Upper lobe of left lung (tissue), 6 donors: ENCODE measurements at regions not wholly inside any gene's neighbourhood (a gene's known extent, or its start where the extent isn't known, plus 50 kb on each side); places are given as distances from the start of the nearest gene placed in this dataset.

ENCODE experiments used
- ATAC-seq, 2 donors: fragments of 200-7000 bp; cut with Tn5 transposase; one replicate each; pipeline ENCODE4 v1.9.1; 2022; ENCODE audit warnings: mild to moderate bottlenecking in 2 of 2, moderate library complexity in 2 of 2; ENCODE audit not compliant: low FRiP score in 2 of 2
- DNase-seq, 2 donors: peaks; one replicate each; pipeline ENCODE4 v3.0.0-alpha.2; 2019 to 2020
- H3K27ac ChIP-seq, 4 donors: fragments of 200-600 bp; sonication (generic); one replicate each; pipeline ENCODE4 v1.5.1; 2016 to 2019
- H3K27me3 ChIP-seq, 4 donors: fragments of 200-600 bp; sonication (generic); one replicate each; pipeline ENCODE4 v1.5.1; 2017 to 2019
- H3K36me3 ChIP-seq, 4 donors: fragments of 200-600 bp; sonication (generic); one replicate each; pipeline ENCODE4 v1.5.1; 2016 to 2019
- H3K4me1 ChIP-seq, 4 donors: fragments of 200-600 bp; sonication (generic); one replicate each; pipeline ENCODE4 v1.5.1; 2018 to 2019
- H3K4me3 ChIP-seq, 4 donors: fragments of 200-600 bp; sonication (generic); one replicate each; pipeline ENCODE4 v1.5.1; 2017 to 2019; ENCODE audit warnings: mild to moderate bottlenecking in 2 of 4, moderate library complexity in 1 of 4
- H3K9me3 ChIP-seq, 4 donors: fragments of 200-600 bp; sonication (generic); one replicate each; pipeline ENCODE4 v1.5.1; 2018 to 2019
- EP300 ChIP-seq, 4 donors: sonication (generic); formaldehyde crosslinking; IDR thresholded peaks; one replicate each; pipeline ENCODE4 v1.5.1; 2017; ENCODE audit warnings: antibody characterized with exemption in 4 of 4, control low read depth in 2 of 4
- POLR2A ChIP-seq, 4 donors: fragments of 450-650 bp; IDR thresholded peaks; one replicate each; pipeline ENCODE4 v1.5.1; 2016 to 2017; ENCODE audit warnings: antibody characterized with exemption in 4 of 4, mild to moderate bottlenecking in 2 of 4
- POLR2AphosphoS5 ChIP-seq, 2 donors: sonication (generic); formaldehyde crosslinking; IDR thresholded peaks; one replicate each; pipeline ENCODE4 v1.5.1; 2017; ENCODE audit warnings: antibody characterized with exemption in 2 of 2
- WGBS, 2 donors: methylation state at CpG; one replicate each; pipeline ENCODE4 v1.1.5; 2017 to 2018; 5-methylcytosine and 5-hydroxymethylcytosine counted together
- TF ChIP-seq, protein P1 (sequence below), 6 experiments: fragments of 450-650 bp in 4 of 6; fragments of 200-600 bp in 2 of 6; sonication (generic) in 2 of 6; IDR thresholded peaks; one replicate each; pipeline ENCODE4 v1.5.1; 2016 to 2019; ENCODE audit warnings: antibody characterized with exemption in 6 of 6
- donor health status: DM: no; HTN: no; CAD: no; lungs with moderate emphysema.
- donor health status: DM: no; HTN: yes; CAD: no; lungs with severe emphysema.

DNA sequence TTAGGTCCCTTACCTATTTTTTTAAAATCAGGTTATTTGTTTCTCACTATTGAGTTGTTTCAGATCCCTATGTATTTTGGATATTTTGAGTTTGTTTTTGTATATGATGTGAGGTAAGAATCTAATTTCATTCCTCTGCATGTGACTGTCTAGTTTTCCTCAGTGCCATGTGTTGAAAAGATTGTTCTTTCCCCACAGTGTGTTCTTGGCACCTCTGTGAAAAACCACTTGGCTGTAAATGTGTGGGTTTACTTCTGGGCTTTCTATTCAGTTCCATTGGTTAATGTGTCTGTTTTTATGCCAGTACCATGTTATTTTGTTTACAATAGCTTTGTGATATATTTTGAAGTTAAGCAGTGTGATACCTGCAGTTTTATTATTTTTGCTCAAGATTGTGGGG, 1516.4 kb downstream of the AACS start:
- Histone ChIP-seq H3K4me3 (no peak overlapping the region), H3K27ac (no peak overlapping the region), H3K27me3 (no peaks in the 10 kb centered on the region), H3K36me3 (no peaks in the 10 kb centered on the region), H3K4me1 (no peaks in the 10 kb centered on the region), H3K9me3 (no peaks in the 10 kb centered on the region)
- TF ChIP-seq, protein P1, sequence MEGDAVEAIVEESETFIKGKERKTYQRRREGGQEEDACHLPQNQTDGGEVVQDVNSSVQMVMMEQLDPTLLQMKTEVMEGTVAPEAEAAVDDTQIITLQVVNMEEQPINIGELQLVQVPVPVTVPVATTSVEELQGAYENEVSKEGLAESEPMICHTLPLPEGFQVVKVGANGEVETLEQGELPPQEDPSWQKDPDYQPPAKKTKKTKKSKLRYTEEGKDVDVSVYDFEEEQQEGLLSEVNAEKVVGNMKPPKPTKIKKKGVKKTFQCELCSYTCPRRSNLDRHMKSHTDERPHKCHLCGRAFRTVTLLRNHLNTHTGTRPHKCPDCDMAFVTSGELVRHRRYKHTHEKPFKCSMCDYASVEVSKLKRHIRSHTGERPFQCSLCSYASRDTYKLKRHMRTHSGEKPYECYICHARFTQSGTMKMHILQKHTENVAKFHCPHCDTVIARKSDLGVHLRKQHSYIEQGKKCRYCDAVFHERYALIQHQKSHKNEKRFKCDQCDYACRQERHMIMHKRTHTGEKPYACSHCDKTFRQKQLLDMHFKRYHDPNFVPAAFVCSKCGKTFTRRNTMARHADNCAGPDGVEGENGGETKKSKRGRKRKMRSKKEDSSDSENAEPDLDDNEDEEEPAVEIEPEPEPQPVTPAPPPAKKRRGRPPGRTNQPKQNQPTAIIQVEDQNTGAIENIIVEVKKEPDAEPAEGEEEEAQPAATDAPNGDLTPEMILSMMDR (IDR thresholded peaks at IDR 0.05) = no peak
- no peak for TF ChIP-seq POLR2A (IDR thresholded peaks at IDR 0.05)
- TF ChIP-seq EP300 (IDR thresholded peaks at IDR 0.05) = no peak
- TF ChIP-seq POLR2AphosphoS5 (IDR thresholded peaks at IDR 0.05) = no peak
- DNase-seq (no peak), ATAC-seq (no peak)

DNA sequence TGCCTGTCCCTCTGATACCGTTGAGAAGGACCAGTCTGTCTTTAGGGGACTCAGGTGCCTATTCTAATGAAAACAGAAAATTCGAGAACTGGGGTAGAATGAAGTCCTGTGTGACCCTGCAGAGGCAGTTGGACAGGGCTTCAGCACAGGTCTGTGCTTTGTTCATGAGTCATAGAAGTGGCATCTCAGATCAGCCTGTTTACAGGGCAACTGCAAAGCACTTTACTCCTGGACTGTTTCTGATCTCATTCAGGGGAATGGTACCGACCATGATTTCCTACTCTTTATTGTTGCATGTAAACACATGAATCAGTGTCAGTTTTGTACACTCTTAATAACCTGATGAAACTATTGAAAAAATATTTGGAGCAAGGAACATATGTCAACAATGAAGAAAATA, 1517.0 kb downstream of the AACS start:
- no peaks in the 10 kb centered on the region for H3K36me3 ChIP-seq
- WGBS, 2 donors = 42 to 44% methylated on average over 3 of the region's 3 CpGs
- no peak for DNase-seq
- TF ChIP-seq, protein P1 (IDR thresholded peaks at IDR 0.05) = no peak
- TF ChIP-seq EP300 (IDR thresholded peaks at IDR 0.05) (no peak), POLR2AphosphoS5 (IDR thresholded peaks at IDR 0.05) (no peak), POLR2A (IDR thresholded peaks at IDR 0.05) (no peak)
- H3K27ac ChIP-seq = no peak overlapping the region
- H3K4me3 ChIP-seq = no peak overlapping the region
- peak in 1 of 2 donors; percentile 61 for ATAC-seq
- H3K4me1 ChIP-seq = no peaks in the 10 kb centered on the region
- no peaks in the 10 kb centered on the region for H3K27me3 ChIP-seq
- H3K9me3 ChIP-seq = no peaks in the 10 kb centered on the region

DNA sequence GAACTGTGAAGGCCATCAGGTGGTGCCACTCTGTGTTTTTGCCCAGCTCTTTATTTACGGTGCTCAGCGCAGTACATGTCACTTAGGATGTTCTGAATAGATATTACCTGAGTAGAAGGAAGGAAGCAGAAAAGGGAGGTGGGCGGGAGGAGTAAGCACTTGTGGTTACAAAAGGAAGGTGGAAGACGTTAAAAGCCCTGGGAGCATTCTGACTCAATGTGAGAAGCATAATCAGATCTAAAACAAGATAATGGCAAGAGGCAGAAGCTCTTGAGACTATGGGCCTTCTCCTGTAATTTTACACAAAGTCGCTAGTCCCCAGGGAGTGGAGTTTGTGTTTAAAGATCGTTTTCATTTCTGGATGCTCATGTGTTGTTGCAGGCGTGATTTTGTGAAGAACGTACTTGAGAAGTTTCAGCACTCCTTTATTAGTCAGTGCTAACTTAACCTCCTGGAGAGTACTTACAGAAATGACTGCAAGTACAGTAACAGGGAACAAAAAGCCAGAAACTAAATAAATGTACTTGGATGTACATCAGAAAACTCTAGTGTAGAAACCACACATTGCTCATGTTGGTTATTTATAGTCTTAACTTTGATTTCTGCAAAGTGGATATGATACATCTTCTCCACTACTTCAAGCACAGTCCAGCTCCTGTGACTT, 1523.5 kb downstream of the AACS start:
- WGBS, 2 donors = 57 to 67% methylated on average over 8 of the region's 8 CpGs
- H3K36me3 ChIP-seq = no peaks in the 10 kb centered on the region
- DNase-seq = no peak
- no peaks in the 10 kb centered on the region for H3K27me3 ChIP-seq
- TF ChIP-seq EP300 (IDR thresholded peaks at IDR 0.05) (no peak), POLR2A (IDR thresholded peaks at IDR 0.05) (no peak), POLR2AphosphoS5 (IDR thresholded peaks at IDR 0.05) (no peak)
- TF ChIP-seq, protein P1 (IDR thresholded peaks at IDR 0.05) = no peak
- no peak overlapping the region for H3K27ac ChIP-seq
- H3K9me3 ChIP-seq = no peaks in the 10 kb centered on the region
- no peak overlapping the region for H3K4me3 ChIP-seq
- H3K4me1 ChIP-seq = peaks cover 0 to 6% (median 2%) of the 10 kb centered on the region in 4 donors
- ATAC-seq = peak in 1 of 2 donors; percentile 59

DNA sequence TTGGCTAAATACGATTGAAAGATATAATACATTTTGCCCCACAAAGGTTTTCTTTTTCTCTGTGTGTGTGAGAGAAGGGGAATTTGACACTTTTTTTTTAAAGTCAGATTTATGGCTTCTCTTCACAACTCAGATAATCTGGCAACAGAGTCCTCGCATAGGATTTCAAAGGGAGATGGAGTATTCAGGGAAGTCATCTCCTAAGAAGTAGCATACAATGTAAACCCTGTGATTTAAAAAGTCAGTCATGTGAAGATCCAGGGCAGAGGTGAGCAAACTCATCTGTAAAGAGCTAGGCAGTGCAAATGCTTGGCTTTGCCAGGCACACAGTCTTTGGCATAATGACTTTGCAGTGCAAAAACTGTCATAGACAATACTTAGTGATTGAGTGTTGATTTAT, 1526.3 kb downstream of the AACS start:
- no peak for TF ChIP-seq POLR2AphosphoS5 (IDR thresholded peaks at IDR 0.05)
- no peak for TF ChIP-seq EP300 (IDR thresholded peaks at IDR 0.05)
- no peak for TF ChIP-seq POLR2A (IDR thresholded peaks at IDR 0.05)
- TF ChIP-seq, protein P1 (IDR thresholded peaks at IDR 0.05) = no peak
- DNase-seq (no peak), ATAC-seq (no peak)
- Histone ChIP-seq H3K36me3 (no peaks in the 10 kb centered on the region), H3K27me3 (no peaks in the 10 kb centered on the region), H3K27ac (no peak overlapping the region), H3K4me3 (no peak overlapping the region), H3K9me3 (no peaks in the 10 kb centered on the region), H3K4me1 (peaks cover 0 to 6% (median 2%) of the 10 kb centered on the region in 4 donors)
- WGBS, 2 donors = 60 to 65% methylated on average over 2 of the region's 2 CpGs
